Right lobe of liver (tissue), 4 donors: ENCODE measurements at regions not wholly inside any gene's neighbourhood (a gene's known extent, or its start where the extent isn't known, plus 50 kb on each side); places are given as distances from the start of the nearest gene placed in this dataset.

Source experiments
- POLR2A ChIP-seq: fragments of 450-650 bp; IDR thresholded peaks from one replicate; pipeline ENCODE4 v1.6.1; 2017; ENCODE audit warnings: antibody characterized with exemption, mild to moderate bottlenecking
- TF ChIP-seq, protein P1 (sequence below), 4 donors: fragments of 200-600 bp in 3 of 4; fragments of 450-650 bp in 1 of 4; IDR thresholded peaks; one replicate each; pipeline versions ENCODE4 v1.5.1 to v1.8.0; 2016 to 2022; ENCODE audit warnings: antibody characterized with exemption in 4 of 4, mild to moderate bottlenecking in 2 of 4
- donor health status: DM: no; HTN: no; CAD: no.
- donor health status: DM: no; HTN: no; CAD: no.
- donor health status: DM: no; HTN: yes; CAD: no.

- TF ChIP-seq POLR2A: no peak
- TF ChIP-seq, protein P1, sequence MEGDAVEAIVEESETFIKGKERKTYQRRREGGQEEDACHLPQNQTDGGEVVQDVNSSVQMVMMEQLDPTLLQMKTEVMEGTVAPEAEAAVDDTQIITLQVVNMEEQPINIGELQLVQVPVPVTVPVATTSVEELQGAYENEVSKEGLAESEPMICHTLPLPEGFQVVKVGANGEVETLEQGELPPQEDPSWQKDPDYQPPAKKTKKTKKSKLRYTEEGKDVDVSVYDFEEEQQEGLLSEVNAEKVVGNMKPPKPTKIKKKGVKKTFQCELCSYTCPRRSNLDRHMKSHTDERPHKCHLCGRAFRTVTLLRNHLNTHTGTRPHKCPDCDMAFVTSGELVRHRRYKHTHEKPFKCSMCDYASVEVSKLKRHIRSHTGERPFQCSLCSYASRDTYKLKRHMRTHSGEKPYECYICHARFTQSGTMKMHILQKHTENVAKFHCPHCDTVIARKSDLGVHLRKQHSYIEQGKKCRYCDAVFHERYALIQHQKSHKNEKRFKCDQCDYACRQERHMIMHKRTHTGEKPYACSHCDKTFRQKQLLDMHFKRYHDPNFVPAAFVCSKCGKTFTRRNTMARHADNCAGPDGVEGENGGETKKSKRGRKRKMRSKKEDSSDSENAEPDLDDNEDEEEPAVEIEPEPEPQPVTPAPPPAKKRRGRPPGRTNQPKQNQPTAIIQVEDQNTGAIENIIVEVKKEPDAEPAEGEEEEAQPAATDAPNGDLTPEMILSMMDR (IDR thresholded peaks at IDR 0.05): no peak
These were observed 218.6 kb downstream of the HRH4 start for GRCh38 chr18:24679062-24679461.
